IPS-18c (cell line): ENCODE measurements at regions not wholly inside any gene's neighbourhood (a gene's known extent, or its start where the extent isn't known, plus 50 kb on each side); places are given as distances from the start of the nearest gene placed in this dataset.

Source experiments
- H3K4me3 ChIP-seq: 2 replicates; pipeline ENCODE4 v1.7.0; 2013; ENCODE audit warnings: low read depth, mild to moderate bottlenecking, low read length, moderate library complexity; ENCODE audit not compliant: insufficient read depth
- H3K9me3 ChIP-seq: one replicate; pipeline ENCODE4 v1.6.1; 2013; ENCODE audit warnings: mild to moderate bottlenecking, low read length, moderate library complexity; ENCODE audit not compliant: control insufficient read depth, insufficient read depth

DNA sequence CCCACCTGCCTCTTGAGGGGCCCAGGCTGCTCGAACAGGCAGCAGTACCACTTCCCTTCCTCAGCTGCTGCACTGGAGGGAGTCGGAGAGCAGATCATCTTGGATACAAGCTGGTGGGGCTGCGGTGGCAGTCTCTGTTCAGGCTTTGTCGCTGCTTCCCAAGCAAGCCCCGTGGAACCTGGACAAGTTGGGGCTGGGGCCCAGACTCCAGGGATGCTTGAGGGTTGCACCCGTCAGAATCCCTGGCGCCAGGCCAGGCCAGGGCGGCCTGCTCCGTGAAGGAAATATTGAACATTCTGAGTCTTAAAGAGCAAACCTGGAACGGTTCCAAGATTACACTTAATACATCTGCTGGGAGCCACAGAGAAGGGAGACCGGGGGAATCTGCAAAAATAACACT lies 310.1 kb upstream of the SORL1-AS1 start:
- Histone ChIP-seq H3K9me3 (no peaks in the 10 kb centered on the region), H3K4me3 (no peak overlapping the region)

DNA sequence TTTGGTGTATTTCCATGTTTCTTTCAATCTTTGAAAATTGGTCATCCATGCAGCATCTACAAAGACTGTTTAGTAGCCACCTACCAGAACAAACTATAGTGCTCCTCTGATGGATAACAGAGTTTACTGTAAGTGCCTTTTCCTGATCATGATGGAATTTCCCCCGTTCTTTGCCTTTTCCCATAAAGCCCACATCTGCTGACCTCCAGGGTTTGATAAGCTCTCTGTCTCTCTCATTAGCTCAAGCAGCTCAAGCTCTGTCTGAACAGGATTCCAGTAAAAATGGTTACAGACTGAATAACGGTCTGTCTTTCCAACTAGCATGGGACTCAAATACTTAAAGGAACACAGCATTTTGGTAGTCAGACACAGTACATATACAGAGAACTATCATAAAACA lies 308.4 kb upstream of the SORL1-AS1 start:
- no peaks in the 10 kb centered on the region for H3K9me3 ChIP-seq
- no peak overlapping the region for H3K4me3 ChIP-seq

- Histone ChIP-seq H3K9me3 (no peaks in the 10 kb centered on the region), H3K4me3 (no peak overlapping the region)
Measured at GRCh38 chr11:121757480-121758125, 304.8 kb upstream of the SORL1-AS1 start.

GRCh38 chr11:121755906-121756305 lies 303.1 kb upstream of the SORL1-AS1 start:
- Histone ChIP-seq H3K9me3 (no peaks in the 10 kb centered on the region), H3K4me3 (no peak overlapping the region)

GRCh38 chr11:121755191-121755590 lies 302.4 kb upstream of the SORL1-AS1 start:
- Histone ChIP-seq H3K9me3 (no peaks in the 10 kb centered on the region), H3K4me3 (no peak overlapping the region)

DNA sequence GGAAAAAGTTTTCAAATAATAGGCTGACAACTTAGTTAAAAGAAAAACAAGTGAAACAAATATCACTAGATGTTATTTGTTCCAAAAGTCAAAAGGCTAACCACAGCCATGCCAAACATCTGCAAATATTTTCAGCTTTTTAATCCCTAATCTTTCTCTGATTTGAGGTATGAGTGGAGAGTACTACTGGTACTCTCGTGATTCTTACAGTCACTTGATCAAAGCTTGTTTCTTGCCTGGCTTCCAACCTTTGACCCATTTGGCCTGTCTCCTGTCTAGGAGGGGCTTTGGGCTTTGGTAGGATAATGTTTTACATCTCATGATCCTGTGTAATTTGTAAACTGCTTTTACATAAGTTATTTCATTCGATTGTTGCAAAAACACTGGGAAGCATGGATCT lies 301.8 kb upstream of the SORL1-AS1 start:
- H3K4me3 ChIP-seq: no peak overlapping the region
- H3K9me3 ChIP-seq: no peaks in the 10 kb centered on the region

- Histone ChIP-seq H3K9me3 (no peaks in the 10 kb centered on the region), H3K4me3 (no peak overlapping the region)
Measured at GRCh38 chr11:121749691-121750090, 296.9 kb upstream of the SORL1-AS1 start.

- Histone ChIP-seq H3K9me3 (no peaks in the 10 kb centered on the region), H3K4me3 (no peak overlapping the region)
Measured at GRCh38 chr11:121748068-121748467, 295.3 kb upstream of the SORL1-AS1 start.

DNA sequence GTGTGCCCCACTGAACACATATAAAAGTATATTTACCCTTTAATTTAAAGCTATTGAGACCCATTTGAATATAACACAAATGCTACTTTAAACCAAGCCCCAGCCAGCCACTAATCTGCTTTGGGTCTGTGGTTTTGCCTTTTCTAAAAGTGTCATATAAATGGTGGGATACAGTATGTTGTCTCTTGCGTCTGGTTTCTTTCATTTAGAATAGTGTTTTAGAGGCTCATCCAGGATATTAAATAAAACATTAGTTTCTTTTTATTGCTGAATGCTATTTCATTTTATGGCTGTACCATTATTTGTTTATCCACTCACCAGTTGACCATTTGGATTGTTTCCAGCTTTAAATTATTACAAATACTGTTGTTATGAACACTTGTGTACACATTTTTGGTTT lies 290.5 kb upstream of the SORL1-AS1 start:
- no peak overlapping the region for H3K4me3 ChIP-seq
- H3K9me3 ChIP-seq: no peaks in the 10 kb centered on the region

GRCh38 chr11:121741761-121742361 lies 289.1 kb upstream of the SORL1-AS1 start:
- Histone ChIP-seq H3K9me3 (no peaks in the 10 kb centered on the region), H3K4me3 (no peak overlapping the region)

DNA sequence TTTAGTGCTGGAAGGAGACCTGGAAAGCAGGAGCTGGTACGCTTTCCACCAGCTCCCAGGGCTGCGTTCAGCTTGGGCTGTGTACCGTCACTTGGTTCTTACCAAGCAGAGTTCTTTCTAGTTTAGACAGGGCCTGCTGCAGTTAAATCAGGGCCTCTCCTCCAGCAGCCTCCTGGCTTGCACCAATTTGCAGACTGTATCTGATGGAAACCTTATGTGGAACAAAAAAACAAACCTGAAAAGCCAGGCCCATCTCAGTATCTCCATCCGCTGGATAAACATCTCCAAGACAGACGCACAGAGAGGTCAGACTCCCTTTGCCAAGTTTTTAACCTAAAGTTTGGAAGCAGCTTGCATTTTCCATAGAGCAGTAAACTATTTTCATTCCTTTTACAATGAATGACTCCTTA lies 288.6 kb upstream of the SORL1-AS1 start:
- H3K9me3 ChIP-seq: no peaks in the 10 kb centered on the region
- H3K4me3 ChIP-seq: no peak overlapping the region

DNA sequence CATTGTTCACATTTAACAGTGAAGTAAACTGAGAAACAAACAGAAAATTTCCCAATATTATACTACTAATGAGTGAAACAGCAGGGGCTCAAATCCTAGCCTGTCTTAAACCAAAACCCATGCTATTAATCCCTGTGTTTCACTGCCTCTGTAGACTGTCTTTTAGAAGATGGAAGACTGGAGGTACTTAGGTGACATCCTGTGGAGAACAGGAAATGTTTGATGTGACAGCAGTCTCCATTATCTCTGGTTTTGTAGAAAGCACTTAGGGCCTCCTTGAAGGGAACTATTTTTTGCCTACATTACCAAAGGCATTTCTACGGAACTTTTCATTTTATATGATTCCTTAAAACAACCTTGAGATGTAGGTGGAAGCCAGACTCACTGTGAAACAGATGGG lies 288.1 kb upstream of the SORL1-AS1 start:
- Histone ChIP-seq H3K9me3 (no peaks in the 10 kb centered on the region), H3K4me3 (no peak overlapping the region)

DNA sequence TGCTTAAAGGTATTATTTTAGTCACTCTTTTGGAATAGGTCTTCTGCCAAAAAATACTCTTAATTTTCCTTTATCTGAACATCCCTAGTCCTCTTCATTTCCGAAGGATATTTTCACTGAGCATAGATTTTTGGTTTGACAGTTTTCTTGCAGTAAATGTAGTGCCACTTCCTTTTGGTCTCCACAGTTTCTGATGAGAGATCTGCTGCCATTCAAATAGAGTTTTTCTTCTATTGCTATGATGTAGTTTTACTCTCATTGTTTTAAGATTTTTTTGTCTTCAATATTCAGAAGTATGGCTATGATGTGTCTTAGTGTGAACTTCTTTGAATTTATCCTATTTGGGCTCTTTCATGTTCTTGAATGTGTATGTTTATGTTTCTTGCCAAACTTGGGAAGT lies 281.1 kb upstream of the SORL1-AS1 start:
- Histone ChIP-seq H3K9me3 (no peaks in the 10 kb centered on the region), H3K4me3 (no peak overlapping the region)

DNA sequence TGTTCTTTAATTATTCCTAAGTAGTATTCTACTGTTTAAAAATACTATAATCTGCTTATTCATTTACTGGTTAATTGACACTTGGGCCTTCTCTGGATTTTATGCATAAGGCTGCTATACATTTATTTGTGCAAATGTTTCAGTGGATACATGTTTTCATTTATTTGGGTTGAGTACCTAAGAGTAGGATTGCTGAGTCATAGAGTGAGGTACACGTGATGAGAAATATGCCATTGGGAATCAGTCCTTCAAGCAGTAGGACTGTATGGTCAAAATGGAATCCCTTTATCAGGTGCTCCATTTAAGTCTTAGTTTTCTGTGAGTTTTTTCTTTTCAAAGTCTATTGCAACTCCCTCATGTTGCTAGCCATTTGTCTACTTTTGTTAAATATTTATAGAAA lies 275.2 kb upstream of the SORL1-AS1 start:
- no peaks in the 10 kb centered on the region for H3K9me3 ChIP-seq
- no peak overlapping the region for H3K4me3 ChIP-seq

DNA sequence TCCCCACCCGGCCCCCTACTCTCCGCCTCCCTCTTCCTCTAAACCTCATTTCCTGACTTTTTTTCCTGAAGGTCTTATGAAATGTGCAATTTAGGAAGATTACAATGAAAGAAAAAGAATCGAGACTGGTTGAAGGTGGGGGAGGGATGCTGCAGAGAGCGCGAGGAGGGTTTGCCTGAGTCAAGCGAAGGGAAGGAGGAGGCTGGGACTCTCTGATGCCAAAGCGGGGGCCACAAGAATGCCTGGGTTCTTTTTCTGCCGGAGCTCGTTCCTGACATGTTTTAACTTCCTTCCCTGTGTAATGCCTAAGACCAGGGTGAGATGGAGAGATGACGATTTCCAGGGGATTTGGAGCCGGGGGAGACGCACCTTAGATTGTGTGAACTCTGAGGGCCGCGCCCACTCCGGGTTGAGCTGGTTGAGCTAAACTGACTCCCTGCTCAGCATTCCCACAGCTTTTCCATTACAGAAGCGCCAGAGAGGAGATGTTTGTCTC lies 270.5 kb upstream of the SORL1-AS1 start:
- peak overlapping the region; percentile 47; the same call in 1 of the 2 replicates for H3K4me3 ChIP-seq

DNA sequence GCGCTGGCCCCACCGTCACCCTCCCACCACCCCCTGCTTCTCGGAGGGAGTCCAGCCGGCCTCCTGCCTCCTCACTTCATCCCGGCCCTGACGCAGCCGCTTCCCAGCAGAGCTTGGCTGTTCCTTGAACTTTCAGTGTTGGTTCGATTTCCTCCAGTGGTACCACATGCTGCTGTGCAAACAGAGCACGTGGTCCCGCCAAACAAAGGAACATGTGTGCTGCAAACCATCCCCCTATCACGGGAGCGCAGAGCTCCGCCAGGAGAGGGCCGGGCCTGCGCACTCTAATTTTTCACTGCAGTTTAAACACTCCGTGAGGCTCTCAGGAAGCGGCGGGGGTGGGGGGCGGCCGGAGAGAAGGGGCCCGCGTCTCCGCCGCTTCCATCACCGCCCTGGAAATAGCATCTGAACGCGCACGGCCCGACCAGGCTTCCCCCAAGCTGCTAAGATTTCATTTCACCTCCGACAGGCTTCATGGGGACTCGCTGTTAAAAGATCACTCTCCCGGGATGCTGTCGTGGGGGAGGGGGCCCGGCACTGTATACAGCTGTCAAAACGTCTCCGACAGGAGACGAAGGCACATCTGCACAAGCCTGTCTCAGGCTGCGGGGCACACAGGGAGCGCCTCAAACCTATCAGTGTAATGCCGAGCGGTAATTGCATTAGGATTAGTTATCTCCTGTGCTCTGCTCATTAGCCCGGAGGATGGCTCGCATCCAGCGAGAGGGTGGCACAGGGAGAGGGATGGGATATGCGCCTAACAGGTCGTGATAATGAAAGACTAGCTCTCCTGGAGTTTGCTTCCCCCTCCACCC lies 269.9 kb upstream of the SORL1-AS1 start:
- peak overlapping the region; percentile 47 for H3K4me3 ChIP-seq

More for the DNA sequence above, 270.5 kb upstream of the SORL1-AS1 start:
- no peaks in the 10 kb centered on the region for H3K9me3 ChIP-seq

GRCh38 chr11:121721961-121722360 lies 269.2 kb upstream of the SORL1-AS1 start:
- no peak overlapping the region for H3K4me3 ChIP-seq
- H3K9me3 ChIP-seq: no peaks in the 10 kb centered on the region

More for the DNA sequence above, 269.9 kb upstream of the SORL1-AS1 start:
- H3K9me3 ChIP-seq: no peaks in the 10 kb centered on the region

GRCh38 chr11:121721448-121721847 lies 268.7 kb upstream of the SORL1-AS1 start:
- no peak overlapping the region for H3K4me3 ChIP-seq

More at GRCh38 chr11:121721448-121721847, 268.7 kb upstream of the SORL1-AS1 start:
- H3K9me3 ChIP-seq: no peaks in the 10 kb centered on the region
